Trophoblast cell (in vitro differentiated cells and primary cell): ENCODE measurements at regions not wholly inside any gene's neighbourhood (a gene's known extent, or its start where the extent isn't known, plus 50 kb on each side); places are given as distances from the start of the nearest gene placed in this dataset.

ENCODE experiments used
- DNase-seq, 2 donors: peaks; one replicate each; pipeline ENCODE4 v3.0.0-alpha.2; 2016
- H2AFZ ChIP-seq: 2 replicates; pipeline ENCODE4 v1.6.1; 2013; ENCODE audit warnings: low read length, moderate library complexity, mild to moderate bottlenecking; ENCODE audit not compliant: insufficient read depth, poor library complexity
- H2AK5ac ChIP-seq: 2 replicates; pipeline ENCODE4 v1.6.1; 2013; ENCODE audit warnings: mild to moderate bottlenecking, low read length
- H2BK120ac ChIP-seq: 2 replicates; pipeline ENCODE4 v1.6.1; 2013; ENCODE audit warnings: low read length, mild to moderate bottlenecking, moderate library complexity; ENCODE audit not compliant: insufficient read depth, poor library complexity
- H2BK12ac ChIP-seq: 2 replicates; pipeline ENCODE4 v1.6.1; 2013; ENCODE audit warnings: mild to moderate bottlenecking, low read length, moderate library complexity
- H2BK5ac ChIP-seq: 2 replicates; pipeline ENCODE4 v1.6.1; 2013; ENCODE audit warnings: low read length, low read depth, moderate library complexity, mild to moderate bottlenecking; ENCODE audit not compliant: poor library complexity
- H3K14ac ChIP-seq: 2 replicates; pipeline ENCODE4 v1.6.1; 2013; ENCODE audit warnings: mild to moderate bottlenecking, low read length
- H3K18ac ChIP-seq: 2 replicates; pipeline ENCODE4 v1.6.1; 2013; ENCODE audit warnings: mild to moderate bottlenecking, low read length
- H3K23ac ChIP-seq: 2 replicates; pipeline ENCODE4 v1.6.1; 2013; ENCODE audit warnings: low read length
- H3K27ac ChIP-seq: 2 replicates; pipeline ENCODE4 v1.5.1; 2013; ENCODE audit warnings: low read depth, mild to moderate bottlenecking, inconsistent platforms, low read length, moderate library complexity
- H3K27me3 ChIP-seq: 2 replicates; pipeline ENCODE4 v1.6.1; 2013; ENCODE audit warnings: inconsistent platforms, mild to moderate bottlenecking, low read length, moderate library complexity; ENCODE audit not compliant: insufficient read depth
- H3K36me3 ChIP-seq, 2 experiments: 1 replicate in 1 of 2; 2 replicates in 1 of 2; pipeline ENCODE4 v1.6.1; 2013; ENCODE audit warnings: low read length in 2 of 2, mild to moderate bottlenecking in 2 of 2, moderate library complexity in 1 of 2; ENCODE audit not compliant: insufficient read depth in 2 of 2, control insufficient read depth in 1 of 2
- H3K4ac ChIP-seq: 2 replicates; pipeline ENCODE4 v1.6.1; 2013; ENCODE audit warnings: low read depth, mild to moderate bottlenecking, low read length, moderate library complexity
- H3K4me1 ChIP-seq, 2 experiments: 1 replicate in 1 of 2; 2 replicates in 1 of 2; pipeline ENCODE4 v1.6.1; 2013; ENCODE audit warnings: low read length in 2 of 2, mild to moderate bottlenecking in 2 of 2, moderate library complexity in 1 of 2; ENCODE audit not compliant: insufficient read depth in 2 of 2, control insufficient read depth in 1 of 2
- H3K4me2 ChIP-seq: 2 replicates; pipeline ENCODE4 v1.6.1; 2013; ENCODE audit warnings: inconsistent platforms, mild to moderate bottlenecking, low read length, moderate library complexity
- H3K4me3 ChIP-seq: 2 replicates; pipeline ENCODE4 v1.5.1; 2013; ENCODE audit warnings: mild to moderate bottlenecking, low read depth, low read length, inconsistent platforms
- H3K79me1 ChIP-seq: one replicate; pipeline ENCODE4 v1.6.1; 2013; ENCODE audit warnings: low read length
- H3K79me2 ChIP-seq: 2 replicates; pipeline ENCODE4 v1.6.1; 2013; ENCODE audit warnings: low read length, mild to moderate bottlenecking; ENCODE audit not compliant: control insufficient read depth, insufficient read depth, poor library complexity
- H3K9ac ChIP-seq: 2 replicates; pipeline ENCODE4 v1.6.1; 2013; ENCODE audit warnings: mild to moderate bottlenecking, low read length
- H3K9me3 ChIP-seq: 2 replicates; pipeline ENCODE4 v1.6.1; 2013; ENCODE audit warnings: low read depth, mild to moderate bottlenecking, control low read depth, inconsistent platforms, low read length; ENCODE audit not compliant: insufficient read depth
- H4K12ac ChIP-seq: 2 replicates; pipeline ENCODE4 v1.6.1; 2013; ENCODE audit warnings: low read depth, mild to moderate bottlenecking, low read length, moderate library complexity
- H4K8ac ChIP-seq: 2 replicates; pipeline ENCODE4 v1.6.1; 2013; ENCODE audit warnings: low read depth, mild to moderate bottlenecking, low read length, moderate library complexity
- H4K91ac ChIP-seq: one replicate; pipeline ENCODE4 v1.6.1; 2013; ENCODE audit warnings: low read depth, mild to moderate bottlenecking, low read length, moderate library complexity
- WGBS: extraction: QIAGEN DNeasy Blood & Tissue Kit; methylation state at CpG from one replicate; pipeline ENCODE4 v1.1.7; 2013; ENCODE audit warnings: missing lambda C conversion rate; ENCODE audit not compliant: insufficient read length, insufficient coverage; ENCODE audit errors: extremely low coverage; 5-methylcytosine and 5-hydroxymethylcytosine counted together

GRCh38 chr2:13046557-13047165 is 329.9 kb downstream of the TRIB2 start:
- no peaks in the 10 kb centered on the region for H3K79me1 ChIP-seq
- H3K14ac ChIP-seq, result no peak overlapping the region
- H3K27me3 ChIP-seq, result no peaks in the 10 kb centered on the region
- no peaks in the 10 kb centered on the region for H3K36me3 ChIP-seq
- no peak overlapping the region for H3K18ac ChIP-seq
- no peak overlapping the region for H3K9ac ChIP-seq
- no peak overlapping the region for H4K8ac ChIP-seq
- no peaks in the 10 kb centered on the region for H3K4me1 ChIP-seq
- no peak overlapping the region for H2BK120ac ChIP-seq
- no peaks in the 10 kb centered on the region for H3K79me2 ChIP-seq
- H2BK5ac ChIP-seq, result no peak overlapping the region
- no peak overlapping the region for H3K4me3 ChIP-seq
- no peak overlapping the region for H3K27ac ChIP-seq
- no peak overlapping the region for H4K91ac ChIP-seq
- H3K23ac ChIP-seq, result no peak overlapping the region
- WGBS, result no CpG with 5 or more reads among the region's 2 CpGs
- no peak overlapping the region for H3K4ac ChIP-seq
- H2BK12ac ChIP-seq, result no peak overlapping the region
- no peak overlapping the region for H4K12ac ChIP-seq
- DNase-seq, result peak in 1 of 2 donors; percentile 49
- no peak overlapping the region for H2AK5ac ChIP-seq
- H3K4me2 ChIP-seq, result no peak overlapping the region
- no peak overlapping the region for H2AFZ ChIP-seq
- H3K9me3 ChIP-seq, result no peaks in the 10 kb centered on the region

GRCh38 chr2:13050764-13051163 is 334.0 kb downstream of the TRIB2 start:
- no peak overlapping the region for H2AK5ac ChIP-seq
- no peak overlapping the region for H3K4me3 ChIP-seq
- H2BK12ac ChIP-seq, result no peak overlapping the region
- no peaks in the 10 kb centered on the region for H3K4me1 ChIP-seq
- H4K8ac ChIP-seq, result no peak overlapping the region
- no peak overlapping the region for H4K12ac ChIP-seq
- H3K23ac ChIP-seq, result no peak overlapping the region
- H3K79me1 ChIP-seq, result no peaks in the 10 kb centered on the region
- H3K36me3 ChIP-seq, result no peaks in the 10 kb centered on the region
- no peaks in the 10 kb centered on the region for H3K79me2 ChIP-seq
- H3K27me3 ChIP-seq, result no peaks in the 10 kb centered on the region
- no peak overlapping the region for H2BK5ac ChIP-seq
- no peak overlapping the region for H3K18ac ChIP-seq
- no peak overlapping the region for H4K91ac ChIP-seq
- no peak overlapping the region for H2AFZ ChIP-seq
- no peak overlapping the region for H3K27ac ChIP-seq
- H3K4ac ChIP-seq, result no peak overlapping the region
- DNase-seq, result no peak
- no peak overlapping the region for H2BK120ac ChIP-seq
- H3K14ac ChIP-seq, result no peak overlapping the region
- no peaks in the 10 kb centered on the region for H3K9me3 ChIP-seq
- H3K9ac ChIP-seq, result no peak overlapping the region
- H3K4me2 ChIP-seq, result no peak overlapping the region

GRCh38 chr2:13052547-13052946 is 335.8 kb downstream of the TRIB2 start:
- no peaks in the 10 kb centered on the region for H3K9me3 ChIP-seq
- H4K12ac ChIP-seq, result no peak overlapping the region
- no peak overlapping the region for H3K9ac ChIP-seq
- H2BK5ac ChIP-seq, result no peak overlapping the region
- H3K4ac ChIP-seq, result no peak overlapping the region
- no peaks in the 10 kb centered on the region for H3K79me1 ChIP-seq
- H3K18ac ChIP-seq, result no peak overlapping the region
- no peaks in the 10 kb centered on the region for H3K79me2 ChIP-seq
- DNase-seq, result no peak
- H4K91ac ChIP-seq, result no peak overlapping the region
- H2AFZ ChIP-seq, result no peak overlapping the region
- H3K27ac ChIP-seq, result no peak overlapping the region
- no peak overlapping the region for H4K8ac ChIP-seq
- H3K4me3 ChIP-seq, result no peak overlapping the region
- no peak overlapping the region for H3K14ac ChIP-seq
- no peak overlapping the region for H3K23ac ChIP-seq
- no peak overlapping the region for H2BK12ac ChIP-seq
- no peak overlapping the region for H2BK120ac ChIP-seq
- WGBS, result no CpG with 5 or more reads among the region's 4 CpGs
- H3K4me2 ChIP-seq, result no peak overlapping the region
- H2AK5ac ChIP-seq, result no peak overlapping the region
- H3K27me3 ChIP-seq, result no peaks in the 10 kb centered on the region
- H3K4me1 ChIP-seq, result no peaks in the 10 kb centered on the region
- H3K36me3 ChIP-seq, result no peaks in the 10 kb centered on the region

GRCh38 chr2:13056259-13056843 is 339.6 kb downstream of the TRIB2 start:
- Histone ChIP-seq H3K9ac (no peak overlapping the region), H2BK120ac (no peak overlapping the region), H3K9me3 (no peaks in the 10 kb centered on the region), H3K4ac (no peak overlapping the region), H3K79me1 (no peaks in the 10 kb centered on the region), H2BK5ac (no peak overlapping the region), H3K4me2 (no peak overlapping the region), H2AFZ (no peak overlapping the region), H3K4me3 (no peak overlapping the region), H4K8ac (no peak overlapping the region), H3K27me3 (no peaks in the 10 kb centered on the region), H2BK12ac (no peak overlapping the region), H3K14ac (no peak overlapping the region), H4K12ac (no peak overlapping the region), H3K23ac (no peak overlapping the region), H3K4me1 (no peaks in the 10 kb centered on the region), H3K27ac (no peak overlapping the region), H3K18ac (no peak overlapping the region), H4K91ac (no peak overlapping the region), H3K79me2 (no peaks in the 10 kb centered on the region), H3K36me3 (no peaks in the 10 kb centered on the region), H2AK5ac (no peak overlapping the region)
- WGBS, result no CpG with 5 or more reads among the region's 3 CpGs
- DNase-seq, result peak in 1 of 2 donors; percentile 10
